ENCODE measurements at regions not wholly inside any gene's neighbourhood (a gene's known extent, or its start where the extent isn't known, plus 50 kb on each side); places are given as distances from the start of the nearest gene placed in this dataset.
A peak's percentile ranks its signal among the peaks of the same experiment; 100 is the strongest.
"Not testable (repeated sequence)": the region's sequence is repeated elsewhere in the genome, so short reads cannot be mapped to it uniquely, and the experiment has no call there.

- TF ChIP-seq, protein P1, sequence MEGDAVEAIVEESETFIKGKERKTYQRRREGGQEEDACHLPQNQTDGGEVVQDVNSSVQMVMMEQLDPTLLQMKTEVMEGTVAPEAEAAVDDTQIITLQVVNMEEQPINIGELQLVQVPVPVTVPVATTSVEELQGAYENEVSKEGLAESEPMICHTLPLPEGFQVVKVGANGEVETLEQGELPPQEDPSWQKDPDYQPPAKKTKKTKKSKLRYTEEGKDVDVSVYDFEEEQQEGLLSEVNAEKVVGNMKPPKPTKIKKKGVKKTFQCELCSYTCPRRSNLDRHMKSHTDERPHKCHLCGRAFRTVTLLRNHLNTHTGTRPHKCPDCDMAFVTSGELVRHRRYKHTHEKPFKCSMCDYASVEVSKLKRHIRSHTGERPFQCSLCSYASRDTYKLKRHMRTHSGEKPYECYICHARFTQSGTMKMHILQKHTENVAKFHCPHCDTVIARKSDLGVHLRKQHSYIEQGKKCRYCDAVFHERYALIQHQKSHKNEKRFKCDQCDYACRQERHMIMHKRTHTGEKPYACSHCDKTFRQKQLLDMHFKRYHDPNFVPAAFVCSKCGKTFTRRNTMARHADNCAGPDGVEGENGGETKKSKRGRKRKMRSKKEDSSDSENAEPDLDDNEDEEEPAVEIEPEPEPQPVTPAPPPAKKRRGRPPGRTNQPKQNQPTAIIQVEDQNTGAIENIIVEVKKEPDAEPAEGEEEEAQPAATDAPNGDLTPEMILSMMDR (conservative IDR thresholded peaks at IDR 0.05; ENCODE audit: low read depth, low read length): no peak
- DNase-seq (ENCODE audit: low read depth): no peak
- no peak overlapping the region for H3K4me3 ChIP-seq (ENCODE audit: low read length)
These were observed 89.3 kb upstream of the CPNE4 start for GRCh38 chr3:132124096-132124495.

GRCh38 chr3:132124651-132125284 is 90.0 kb upstream of the CPNE4 start:
- H3K4me3 ChIP-seq (ENCODE audit: low read length): no peak overlapping the region
- DNase-seq (ENCODE audit: low read depth): no peak
- TF ChIP-seq, protein P1 (conservative IDR thresholded peaks at IDR 0.05; ENCODE audit: low read depth, low read length): no peak

DNA sequence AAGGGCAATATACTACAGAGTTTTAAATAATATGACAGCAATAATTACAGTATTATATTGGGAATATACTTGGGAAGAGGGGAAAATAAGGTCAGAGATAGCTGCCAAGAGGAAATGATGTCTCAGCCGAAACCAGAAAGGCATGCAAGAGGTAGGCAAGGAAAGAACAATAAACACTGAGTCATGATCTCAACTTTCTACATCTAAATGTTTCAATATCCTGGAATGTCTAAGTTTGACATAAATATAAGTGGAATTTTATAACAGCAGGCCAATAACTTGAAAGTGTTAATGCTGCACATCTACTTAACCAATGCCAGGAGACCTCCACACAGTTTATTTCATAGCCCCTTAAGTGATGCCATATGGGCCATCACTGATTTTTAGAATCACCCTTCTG is 99.8 kb upstream of the CPNE4 start:
- no peak overlapping the region for H3K4me3 ChIP-seq (ENCODE audit: low read length)
- peak; percentile 71 for DNase-seq (ENCODE audit: low read depth)
- TF ChIP-seq, protein P1 (conservative IDR thresholded peaks at IDR 0.05; ENCODE audit: low read depth, low read length): no peak

GRCh38 chr3:132135628-132136333 is 101.0 kb upstream of the CPNE4 start:
- TF ChIP-seq, protein P1 (conservative IDR thresholded peaks at IDR 0.05; ENCODE audit: low read depth, low read length): no peak
- DNase-seq (ENCODE audit: low read depth): peak; percentile 98
- H3K4me3 ChIP-seq (ENCODE audit: low read length): peak overlapping the region; percentile 29

- TF ChIP-seq, protein P1 (conservative IDR thresholded peaks at IDR 0.05; ENCODE audit: low read depth, low read length): no peak
- DNase-seq (ENCODE audit: low read depth): no peak
- no peak overlapping the region for H3K4me3 ChIP-seq (ENCODE audit: low read length)
These were observed 101.5 kb upstream of the CPNE4 start for GRCh38 chr3:132136334-132136716.

GRCh38 chr3:132136902-132137301 is 102.1 kb upstream of the CPNE4 start:
- DNase-seq (ENCODE audit: low read depth); H3K4me3 ChIP-seq (ENCODE audit: low read length): not testable (repeated sequence)

DNA sequence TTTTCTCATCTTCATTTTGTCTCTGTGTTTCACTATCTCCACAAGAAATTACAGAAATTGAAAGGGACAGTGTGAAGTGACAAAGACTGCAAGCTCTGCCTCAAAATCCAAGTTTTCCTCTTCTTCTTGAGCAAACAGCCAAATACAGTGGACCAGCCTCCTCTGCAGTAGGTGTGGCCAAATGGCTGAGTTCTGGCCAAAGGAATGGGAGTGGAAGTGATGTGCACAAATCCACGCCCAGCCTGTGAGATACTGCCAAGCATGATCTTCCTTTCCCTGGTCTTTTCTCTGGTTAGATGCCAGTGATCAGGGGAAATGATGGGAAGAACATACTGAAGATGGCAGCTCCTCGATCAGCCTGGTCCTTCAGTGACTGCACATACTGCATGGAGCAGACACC is 111.0 kb upstream of the CPNE4 start:
- DNase-seq (ENCODE audit: low read depth): no peak
- no peak overlapping the region for H3K4me3 ChIP-seq (ENCODE audit: low read length)
- TF ChIP-seq, protein P1 (conservative IDR thresholded peaks at IDR 0.05; ENCODE audit: low read depth, low read length): no peak

Measured in retinal pigment epithelial cell (primary cell).